Body of pancreas (tissue), 4 donors: ENCODE measurements at regions not wholly inside any gene's neighbourhood (a gene's known extent, or its start where the extent isn't known, plus 50 kb on each side); places are given as distances from the start of the nearest gene placed in this dataset.

Experiments used
- ATAC-seq: fragments of 150-250 bp; one replicate; pipeline ENCODE4 v1.9.1; 2016
- DNase-seq, 4 donors: peaks; one replicate each; pipeline ENCODE4 v3.0.0-alpha.2; 2019
- H3K27ac ChIP-seq, 4 donors: fragments of 200-600 bp; sonication (generic); 1 replicate in 3 of 4; 2 replicates in 1 of 4; pipeline versions ENCODE4 v1.5.1 to v1.6.1; 2016 to 2019; ENCODE audit warnings: mild to moderate bottlenecking in 1 of 4, mixed read lengths in 1 of 4, moderate library complexity in 1 of 4
- H3K27me3 ChIP-seq, 2 donors: fragments of 200-600 bp; sonication (generic); one replicate each; pipeline ENCODE4 v1.6.0; 2016; ENCODE audit warnings: mild to moderate bottlenecking in 1 of 2
- H3K36me3 ChIP-seq, 2 donors: fragments of 200-600 bp; sonication (generic); replicated peaks in 1 of 2; 2 replicates each; pipeline ENCODE4 v1.5.1; 2016; ENCODE audit warnings: low read depth in 2 of 2; ENCODE audit not compliant: insufficient read depth in 1 of 2
- H3K4me1 ChIP-seq: fragments of 200-600 bp; sonication (generic); one replicate; pipeline ENCODE4 v1.6.0; 2016
- H3K4me3 ChIP-seq, 2 donors: fragments of 200-600 bp; sonication (generic); 1 replicate in 1 of 2; 2 replicates in 1 of 2; pipeline ENCODE4 v1.5.1; 2016 to 2019
- H3K9me3 ChIP-seq, 3 donors: fragments of 200-600 bp; sonication (generic); 1 replicate in 2 of 3; 2 replicates in 1 of 3; pipeline ENCODE4 v1.5.1; 2016
- CTCF ChIP-seq, 7 experiments: fragments of 450-650 bp in 4 of 7; fragments of 200-600 bp in 3 of 7; sonication (generic) in 3 of 7; IDR thresholded peaks; one replicate each; pipeline ENCODE4 v1.5.1; 2016 to 2019; ENCODE audit warnings: antibody characterized with exemption in 7 of 7
- POLR2A ChIP-seq, 3 donors: fragments of 450-650 bp; IDR thresholded peaks; one replicate each; pipeline ENCODE4 v1.6.1; 2016; ENCODE audit warnings: antibody characterized with exemption in 3 of 3, mild to moderate bottlenecking in 2 of 3
- WGBS, 2 donors: methylation state at CpG; one replicate each; pipeline ENCODE4 v1.1.5; 2017; 5-methylcytosine and 5-hydroxymethylcytosine counted together
- intact Hi-C: fragments of 100-400 bp; cut with DNase I; formaldehyde crosslinking; loops from one replicate; pipeline ENCODE4 v1.15.1; 2023

GRCh38 chr10:104580774-104581675 is 60.1 kb upstream of the SORCS3 start:
- 23 to 25% methylated on average over 20 of the region's 20 CpGs for WGBS, 2 donors
- TF ChIP-seq POLR2A (IDR thresholded peaks at IDR 0.05) (no peak), CTCF (IDR thresholded peaks at IDR 0.05) (peak; percentile 66 to 83 (median 72))
- intact Hi-C loops = no loop called here

GRCh38 chr10:104581884-104582601 is 59.0 kb upstream of the SORCS3 start:
- Histone ChIP-seq H3K4me3 (no peak overlapping the region), H3K9me3 (no peaks in the 10 kb centered on the region), H3K27ac (no peak overlapping the region), H3K27me3 (no peaks in the 10 kb centered on the region), H3K4me1 (no peaks in the 10 kb centered on the region), H3K36me3 (no peaks in the 10 kb centered on the region)
- no peak for DNase-seq
- WGBS, 2 donors = 62 to 66% methylated on average over 5 of the region's 5 CpGs
- no peak for ATAC-seq
- intact Hi-C loops = no loop called here
- no peak for TF ChIP-seq POLR2A (IDR thresholded peaks at IDR 0.05)
- no peak for TF ChIP-seq CTCF (IDR thresholded peaks at IDR 0.05)

More at GRCh38 chr10:104580774-104581675, 60.1 kb upstream of the SORCS3 start:
- no peak overlapping the region for H3K27ac ChIP-seq
- DNase-seq (peak; percentile 75 to 83 (median 78)), ATAC-seq (peak; percentile 78)
- no peaks in the 10 kb centered on the region for H3K36me3 ChIP-seq
- H3K4me3 ChIP-seq = no peak overlapping the region
- H3K27me3 ChIP-seq = no peaks in the 10 kb centered on the region
- no peaks in the 10 kb centered on the region for H3K9me3 ChIP-seq
- H3K4me1 ChIP-seq = no peaks in the 10 kb centered on the region

GRCh38 chr10:104582602-104582951 is 58.5 kb upstream of the SORCS3 start:
- TF ChIP-seq POLR2A (IDR thresholded peaks at IDR 0.05) = no peak
- no peak for TF ChIP-seq CTCF (IDR thresholded peaks at IDR 0.05)
- intact Hi-C loops = no loop called here
- H3K4me3 ChIP-seq = no peak overlapping the region
- no peak for DNase-seq
- H3K36me3 ChIP-seq = no peaks in the 10 kb centered on the region
- WGBS, 2 donors = 52 to 75% methylated on average over 1 to 4 of the region's 4 CpGs
- H3K9me3 ChIP-seq = no peaks in the 10 kb centered on the region
- no peak for ATAC-seq
- H3K27me3 ChIP-seq = no peaks in the 10 kb centered on the region
- H3K27ac ChIP-seq = no peak overlapping the region
- no peaks in the 10 kb centered on the region for H3K4me1 ChIP-seq

- H3K36me3 ChIP-seq = no peaks in the 10 kb centered on the region
- no peak for DNase-seq
- no peak overlapping the region for H3K4me3 ChIP-seq
- intact Hi-C loops = no loop called here
- H3K9me3 ChIP-seq = no peaks in the 10 kb centered on the region
- no peak overlapping the region for H3K27ac ChIP-seq
- WGBS, 2 donors = 67 to 93% methylated on average over 1 of the region's 1 CpG
- no peaks in the 10 kb centered on the region for H3K27me3 ChIP-seq
- no peak for ATAC-seq
- no peaks in the 10 kb centered on the region for H3K4me1 ChIP-seq
- TF ChIP-seq CTCF (IDR thresholded peaks at IDR 0.05) (no peak), POLR2A (IDR thresholded peaks at IDR 0.05) (no peak)
These were observed 58.1 kb upstream of the SORCS3 start for GRCh38 chr10:104582966-104583365.
